ENCODE measurements at regions not wholly inside any gene's neighbourhood (a gene's known extent, or its start where the extent isn't known, plus 50 kb on each side); places are given as distances from the start of the nearest gene placed in this dataset.

GRCh38 chr12:115571446-115571845 is 706.0 kb downstream of the MED13L start:
- TF ChIP-seq POLR2A (IDR thresholded peaks at IDR 0.05) = no peak
- TF ChIP-seq CTCF (IDR thresholded peaks at IDR 0.05) = no peak

Data from thyroid gland (tissue), 4 donors.